Glomerular endothelial cell (primary cell): ENCODE measurements at regions not wholly inside any gene's neighbourhood (a gene's known extent, or its start where the extent isn't known, plus 50 kb on each side); places are given as distances from the start of the nearest gene placed in this dataset.

Experiments
- DNase-seq: peaks from one replicate; pipeline ENCODE4 v3.0.0-alpha.2; 2011; ENCODE audit warnings: low read depth, low spot score; ENCODE audit errors: extremely low read depth

DNA sequence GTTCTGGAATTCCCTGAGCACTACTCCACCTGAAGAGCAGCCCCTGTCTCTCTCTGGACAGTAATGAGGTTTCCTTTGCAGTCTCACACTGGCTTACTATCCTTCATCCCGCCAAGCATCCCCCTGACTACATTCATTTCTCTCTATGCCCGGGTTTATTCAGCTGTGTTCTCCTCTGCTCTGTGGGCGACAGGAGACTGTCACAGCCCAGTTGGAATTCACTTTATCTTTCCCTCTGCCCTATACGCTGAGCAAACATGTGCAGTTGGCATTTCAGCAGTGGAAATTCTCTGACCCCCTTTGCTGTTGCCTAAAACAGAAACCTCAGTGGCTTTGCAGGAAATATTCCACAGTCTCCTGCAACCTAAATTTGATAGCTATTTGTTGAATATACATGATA is 83.5 kb upstream of the MAX start:
- DNase-seq = no peak

- no peak for DNase-seq
Measured at GRCh38 chr14:65186951-65187350, 84.6 kb upstream of the MAX start.

GRCh38 chr14:65187421-65188049 is 85.2 kb upstream of the MAX start:
- DNase-seq = no peak

- DNase-seq = no peak
Measured at GRCh38 chr14:65190312-65190711, 88.0 kb upstream of the MAX start.

- no peak for DNase-seq
Measured at GRCh38 chr14:65191716-65192115, 89.4 kb upstream of the MAX start.

GRCh38 chr14:65192686-65193085 is 90.4 kb upstream of the MAX start:
- no peak for DNase-seq

DNA sequence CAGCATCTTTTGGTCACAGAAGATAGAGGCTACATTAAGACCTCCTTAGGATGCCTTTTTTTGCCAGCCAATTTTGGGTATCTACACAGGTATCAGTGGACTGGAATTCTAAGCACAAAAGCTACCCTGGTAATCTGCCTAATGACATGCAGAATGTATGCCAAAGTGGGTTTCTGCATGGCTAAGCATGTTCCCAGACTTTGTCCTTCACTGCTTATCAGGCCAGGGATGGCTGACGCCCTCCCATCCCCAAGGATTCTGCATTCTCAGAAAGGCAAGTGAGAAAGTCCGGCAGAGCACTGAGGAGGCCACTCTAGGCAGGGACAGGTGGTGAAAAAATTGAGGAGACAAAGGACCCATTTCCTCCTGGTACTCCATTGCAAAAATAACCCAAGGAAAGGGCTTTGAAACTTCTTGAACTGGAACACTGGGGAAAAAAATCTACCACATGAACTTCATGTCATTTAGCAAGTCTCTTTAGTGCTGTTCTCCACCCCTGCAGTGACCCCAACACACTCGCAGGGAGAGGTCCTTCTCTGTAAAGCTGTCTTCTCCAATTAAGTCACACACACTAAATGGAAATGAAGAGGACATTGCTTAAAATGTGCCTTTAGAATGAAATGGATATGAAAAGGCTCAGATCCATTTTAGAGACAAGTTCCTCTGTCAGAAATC is 91.7 kb upstream of the MAX start:
- no peak for DNase-seq

DNA sequence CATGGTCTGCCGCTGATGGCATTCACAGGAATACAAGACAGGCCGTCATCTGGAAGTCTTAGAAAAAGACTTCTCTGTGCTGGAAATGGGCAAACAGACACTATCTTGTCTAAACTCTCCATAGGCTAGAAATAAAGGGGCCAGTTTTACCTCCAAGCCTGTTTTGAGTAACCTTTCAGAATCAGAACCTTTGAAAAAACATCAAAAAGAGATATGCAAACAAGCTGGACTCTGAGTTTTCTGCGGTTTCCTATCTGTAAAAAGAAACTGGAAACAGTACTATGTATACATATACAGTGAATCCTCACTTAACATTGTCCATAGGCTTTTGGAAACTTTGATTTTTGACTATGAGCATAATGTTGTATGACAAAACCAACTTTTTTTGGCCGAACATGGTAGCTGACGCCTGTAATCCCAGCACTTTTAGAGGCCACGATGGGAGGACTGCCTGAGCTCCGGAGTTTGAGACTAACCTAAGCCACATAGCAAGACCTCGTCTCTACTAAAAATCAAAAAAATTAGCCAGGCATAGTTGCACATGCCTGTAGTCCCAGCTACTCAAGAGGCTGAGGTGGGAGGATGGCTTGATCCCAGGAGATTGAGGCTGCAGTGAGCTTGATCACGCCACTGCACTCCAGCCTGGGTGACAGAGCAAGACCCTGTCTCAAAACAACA is 92.9 kb upstream of the MAX start:
- no peak for DNase-seq

- DNase-seq = no peak
Measured at GRCh38 chr14:65198346-65198745, 96.0 kb upstream of the MAX start.

- DNase-seq = no peak
Measured at GRCh38 chr14:65200454-65200853, 98.1 kb upstream of the MAX start.

DNA sequence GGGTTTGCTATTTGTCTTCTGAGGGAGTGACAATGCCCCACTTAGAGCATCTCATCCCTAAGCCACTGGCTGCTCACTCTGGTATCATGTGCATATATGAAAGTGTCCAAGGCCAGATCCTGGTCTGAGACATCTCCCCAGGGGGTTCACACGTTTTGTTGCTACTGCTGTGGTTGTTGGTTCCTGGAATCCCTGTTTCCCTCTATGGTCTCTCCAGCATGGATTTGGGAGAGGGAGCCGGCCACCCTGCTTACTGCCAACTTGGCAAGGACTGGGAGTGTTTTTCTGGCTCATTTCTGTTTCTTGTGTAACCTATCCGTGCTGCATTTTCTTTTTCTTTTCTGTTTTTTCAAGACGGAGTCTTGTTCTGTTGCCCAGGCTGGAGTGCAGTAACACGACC is 101.3 kb upstream of the MAX start:
- no peak for DNase-seq

DNA sequence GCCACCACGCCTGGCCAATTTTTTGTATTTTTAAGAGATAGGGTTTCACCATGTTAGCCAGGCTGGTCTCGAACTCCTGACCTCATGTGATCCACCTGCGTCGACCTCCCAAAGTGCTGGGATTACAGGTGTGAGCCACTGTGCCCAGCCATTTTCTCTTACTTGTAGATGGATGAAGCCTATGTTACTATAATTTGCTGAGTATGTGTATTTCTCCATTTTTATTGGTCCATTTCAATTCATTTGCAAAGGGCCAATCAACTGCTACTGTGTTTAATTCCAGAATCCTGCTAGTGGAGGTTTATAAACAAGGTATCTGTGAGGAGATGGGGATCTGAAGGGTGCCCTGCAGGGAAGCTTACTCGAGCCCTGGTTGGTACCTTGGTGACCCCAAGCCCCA is 101.7 kb upstream of the MAX start:
- no peak for DNase-seq

DNA sequence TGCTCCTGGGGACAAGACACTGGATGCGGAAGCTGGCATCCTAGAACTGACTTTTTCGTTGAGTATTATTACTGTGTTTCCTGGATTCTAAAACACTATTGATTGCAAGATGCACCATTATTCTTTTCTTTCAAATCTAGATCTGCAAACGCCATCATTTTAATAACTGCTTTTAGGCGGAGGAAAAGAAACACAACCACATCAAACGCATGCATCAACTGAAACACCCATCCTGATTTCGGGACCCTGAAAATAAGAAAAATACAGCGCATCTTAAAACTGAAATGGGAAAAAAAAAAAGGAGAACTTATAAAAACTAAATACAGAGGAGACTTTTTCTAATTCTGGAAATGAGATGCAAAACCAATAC is 103.7 kb upstream of the MAX start:
- DNase-seq = no peak

DNA sequence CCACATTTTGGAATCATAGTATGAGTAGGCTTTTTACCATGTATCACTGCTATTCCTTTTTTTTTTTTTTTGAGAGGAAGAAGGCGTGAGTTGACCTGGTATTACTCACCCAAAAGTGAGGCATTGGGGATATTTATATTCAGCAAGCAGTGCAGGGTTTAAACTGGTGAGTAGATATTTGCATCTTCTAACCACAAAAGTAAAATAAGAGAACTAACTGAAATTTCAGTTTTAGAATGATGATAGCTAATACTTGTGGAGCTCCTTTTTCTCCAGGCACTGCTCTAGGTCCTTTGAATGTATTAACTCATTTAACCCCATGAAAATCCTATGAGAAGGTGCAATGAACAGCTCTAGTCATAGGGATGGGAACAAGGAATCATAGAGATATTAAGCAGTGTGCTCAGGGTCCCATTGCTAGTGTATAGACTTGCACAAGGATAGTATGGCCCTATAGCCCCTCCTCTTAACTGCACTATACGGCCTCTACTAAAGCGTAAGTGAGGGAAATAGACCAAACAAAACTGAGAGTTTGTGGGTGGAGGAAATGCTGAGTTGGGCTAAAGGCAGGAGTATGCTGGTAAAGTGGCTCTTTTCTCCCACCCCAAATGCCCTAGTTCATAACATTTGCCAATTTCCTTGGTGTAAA is 104.3 kb upstream of the MAX start:
- no peak for DNase-seq

DNA sequence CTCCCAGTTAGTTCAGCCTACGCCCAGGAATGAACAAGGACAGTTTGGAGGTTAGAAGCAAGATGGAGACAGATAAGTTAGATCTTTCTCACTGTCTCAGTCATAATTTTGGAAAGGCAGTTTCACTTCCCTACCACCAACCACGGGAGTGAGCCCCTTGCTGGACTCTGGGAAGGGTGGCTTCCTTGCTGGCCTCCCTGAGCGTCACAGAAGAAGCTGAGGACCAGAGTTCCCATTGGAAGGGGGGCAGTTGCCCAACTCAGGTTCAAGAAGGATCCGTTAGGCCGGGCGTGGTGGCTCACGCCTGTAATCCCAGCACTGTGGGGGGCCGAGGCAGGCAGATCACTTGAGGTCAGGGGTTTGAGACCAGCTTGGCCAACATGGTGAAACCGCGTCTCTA is 106.2 kb upstream of the MAX start:
- no peak for DNase-seq

GRCh38 chr14:65210118-65210821 is 108.0 kb upstream of the MAX start:
- DNase-seq = no peak

GRCh38 chr14:65210822-65211182 is 108.5 kb upstream of the MAX start:
- no peak for DNase-seq

DNA sequence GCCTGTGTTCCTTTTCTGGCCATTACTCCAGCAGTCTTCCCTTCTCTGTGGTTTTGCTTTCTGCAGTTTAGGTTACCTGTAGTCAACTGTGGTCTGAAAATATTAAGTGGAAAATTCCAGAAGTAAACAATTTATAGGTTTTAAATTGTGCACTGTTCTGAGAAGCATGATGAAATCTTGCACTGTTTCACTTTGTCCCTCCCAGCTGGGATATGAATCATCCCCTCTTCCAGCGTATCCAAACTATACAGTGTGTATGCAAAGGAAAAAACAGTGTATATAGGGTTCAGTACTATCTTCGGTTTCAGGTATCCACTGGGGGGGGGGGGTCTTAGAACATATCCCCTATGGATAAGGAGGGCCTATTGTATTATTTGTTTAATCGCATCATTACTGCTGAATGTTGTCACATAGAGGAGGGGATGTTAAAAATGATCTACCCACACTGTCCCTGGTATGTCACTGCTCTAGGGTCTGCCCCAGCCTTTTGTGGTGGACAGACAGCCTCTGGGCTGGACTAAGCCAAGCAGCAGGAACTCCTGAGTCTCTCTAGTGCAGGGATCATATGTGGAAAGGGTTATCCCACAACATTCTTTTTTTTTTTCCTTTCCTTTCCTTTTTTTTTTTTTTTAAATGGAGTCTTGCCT is 109.1 kb upstream of the MAX start:
- DNase-seq = no peak

DNA sequence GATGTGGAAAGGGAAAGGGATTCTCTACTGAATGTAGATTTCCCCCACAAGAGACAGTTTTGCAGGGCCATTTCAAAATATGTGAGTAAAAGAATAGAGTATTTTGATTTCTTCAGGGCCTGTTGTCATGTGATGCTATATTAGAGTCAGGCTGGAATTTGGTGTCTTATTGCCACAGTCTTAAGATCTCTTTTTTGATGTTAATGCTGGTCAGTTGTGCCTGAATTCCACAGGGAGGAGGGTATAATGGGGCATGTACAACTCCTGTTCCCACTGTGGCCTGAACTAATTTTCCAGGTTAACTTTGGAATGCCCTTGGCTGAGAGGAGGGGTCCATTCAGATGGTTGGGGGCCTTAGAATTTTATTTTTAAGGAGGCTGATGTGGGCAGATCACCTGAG is 111.0 kb upstream of the MAX start:
- DNase-seq = no peak

DNA sequence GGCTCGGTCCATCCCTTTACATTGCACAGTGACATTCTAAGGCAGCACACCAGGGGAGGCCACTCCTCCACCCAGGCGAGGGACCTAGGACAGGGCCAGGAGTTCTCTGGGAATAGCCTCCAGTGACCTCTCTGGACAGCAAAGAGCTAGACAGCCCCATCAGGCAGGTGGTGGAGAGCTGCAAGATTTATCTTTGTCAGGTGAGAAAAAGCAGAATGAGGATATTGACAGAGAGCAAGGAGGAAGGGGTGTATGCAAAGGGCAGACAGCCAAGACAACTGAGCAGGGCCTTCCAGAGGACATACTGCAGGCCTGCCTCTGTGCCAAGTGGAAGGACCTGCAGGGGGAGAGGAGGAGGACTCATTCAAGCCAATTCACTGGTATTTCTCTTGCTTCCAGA is 112.4 kb upstream of the MAX start:
- no peak for DNase-seq

- no peak for DNase-seq
Measured at GRCh38 chr14:65219353-65219752, 117.0 kb upstream of the MAX start.
